HS-27A (cell line): ENCODE measurements at regions not wholly inside any gene's neighbourhood (a gene's known extent, or its start where the extent isn't known, plus 50 kb on each side); places are given as distances from the start of the nearest gene placed in this dataset.

Source experiments
- DNase-seq: peaks from one replicate; pipeline ENCODE4 v3.0.0-alpha.2; 2012; ENCODE audit warnings: low read depth, missing footprints

DNA sequence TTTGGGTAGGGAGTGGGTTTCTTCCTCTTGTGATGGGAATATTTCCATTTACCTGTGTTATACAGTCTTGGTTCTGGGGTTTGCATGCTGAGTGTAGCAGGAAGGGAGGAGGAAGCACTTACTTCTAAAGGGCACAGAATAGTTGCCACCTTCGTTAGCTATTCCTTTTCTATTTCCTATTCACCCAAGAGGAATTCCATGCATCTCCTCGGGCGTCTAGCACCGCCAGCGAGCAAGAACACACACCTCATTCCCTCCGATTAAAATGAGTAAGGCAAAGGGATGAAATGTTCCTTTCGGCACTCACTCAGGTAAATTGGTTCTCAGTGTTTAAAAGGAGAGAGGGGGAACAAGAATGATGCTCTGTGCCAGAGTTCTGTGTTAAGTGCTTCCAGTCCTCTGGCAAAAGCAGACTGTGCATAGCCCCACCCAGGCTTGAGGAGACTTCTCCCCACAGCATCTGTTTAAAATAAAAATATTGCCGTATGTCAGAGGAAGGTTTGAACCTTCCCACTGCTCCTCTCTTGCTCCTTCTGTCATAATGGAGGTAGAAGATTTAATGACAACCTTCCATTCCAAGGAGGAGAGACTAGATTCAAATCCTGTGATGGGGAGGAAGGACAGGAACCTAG is 351.4 kb downstream of the PTTG2 start:
- no peak for DNase-seq

DNA sequence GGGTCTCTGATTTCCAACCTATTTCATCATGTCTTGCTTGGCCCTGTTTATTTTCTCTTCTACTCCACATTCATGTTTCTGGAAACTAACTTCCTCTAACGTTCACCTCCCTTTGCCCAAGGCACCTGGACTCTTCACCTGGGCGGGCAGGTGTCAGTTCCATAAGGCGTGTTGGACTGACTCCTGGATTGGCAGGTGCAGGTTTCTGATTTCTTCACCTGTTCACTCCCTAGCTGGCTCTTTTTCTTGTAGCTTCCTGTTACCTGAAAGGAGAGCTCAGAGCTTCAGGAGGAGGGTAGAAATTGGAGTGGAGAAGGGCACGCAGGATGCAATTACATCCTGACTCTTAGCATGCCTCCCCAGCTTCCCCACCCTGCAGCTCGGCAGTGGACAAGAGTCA is 350.8 kb upstream of the KLF3 start:
- DNase-seq: no peak

DNA sequence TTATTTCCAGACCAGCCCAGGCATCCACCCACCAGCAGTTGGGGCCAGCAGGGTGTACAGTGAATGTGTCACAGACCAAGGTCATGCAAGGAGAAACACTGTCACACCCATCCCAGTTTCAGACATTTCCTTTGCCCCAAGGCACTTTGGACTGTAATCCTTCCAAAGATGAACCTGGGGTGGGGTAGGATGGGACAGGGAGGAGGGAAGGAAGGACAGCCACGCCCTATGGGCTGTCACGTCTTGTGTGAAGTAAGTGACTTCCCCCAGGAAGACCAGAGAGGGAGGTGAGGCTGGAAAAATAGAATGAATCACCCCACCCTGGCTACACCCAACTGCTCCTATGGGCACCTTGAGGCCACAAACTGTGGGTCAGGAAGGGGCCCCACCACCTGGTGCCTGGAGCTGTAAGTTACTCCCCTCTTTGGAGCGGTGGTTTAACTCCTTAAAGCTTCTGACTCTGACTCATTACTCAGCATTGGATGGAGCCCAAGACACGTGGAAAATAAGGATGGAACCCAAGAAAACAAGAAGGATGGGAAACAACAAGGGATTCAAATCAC is 349.9 kb upstream of the KLF3 start:
- no peak for DNase-seq

DNA sequence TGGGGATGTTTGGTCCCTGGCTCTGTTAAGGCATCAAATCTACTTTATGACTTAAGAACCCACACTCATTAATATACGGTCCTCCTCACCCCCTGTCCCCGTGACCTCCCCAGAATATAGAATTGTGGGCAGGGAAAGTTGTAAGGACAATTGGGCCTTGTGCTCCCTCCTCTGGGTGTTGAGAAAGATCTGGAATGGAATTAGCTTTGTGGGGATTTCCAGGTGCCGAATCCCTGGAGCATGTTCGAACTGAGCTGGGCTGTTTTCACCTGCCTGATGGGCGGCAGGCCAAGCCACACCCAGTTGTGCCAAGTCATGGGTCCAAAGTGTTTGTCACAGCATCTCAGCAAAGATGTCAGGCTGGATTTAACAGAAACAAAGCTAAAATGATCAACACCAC is 349.3 kb upstream of the KLF3 start:
- no peak for DNase-seq

DNA sequence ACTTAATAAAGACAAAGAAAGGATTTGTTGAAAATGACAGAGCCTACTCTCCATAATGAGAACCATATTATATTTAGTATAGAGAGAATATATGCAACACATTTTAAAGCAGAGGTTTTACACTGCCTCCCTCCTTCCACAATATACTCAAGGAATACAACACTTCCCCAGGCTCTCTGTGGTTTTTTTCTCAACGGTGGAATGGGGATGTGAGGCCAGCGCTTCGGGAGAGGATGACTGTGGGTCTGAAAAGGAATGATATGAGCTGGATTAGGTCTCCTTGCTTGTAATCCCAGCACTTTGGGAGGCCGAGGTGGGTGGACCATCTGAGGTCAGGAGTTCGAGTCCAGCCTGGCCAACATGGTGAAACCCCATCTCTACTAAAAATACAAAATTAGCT is 348.7 kb upstream of the KLF3 start:
- DNase-seq: no peak

DNA sequence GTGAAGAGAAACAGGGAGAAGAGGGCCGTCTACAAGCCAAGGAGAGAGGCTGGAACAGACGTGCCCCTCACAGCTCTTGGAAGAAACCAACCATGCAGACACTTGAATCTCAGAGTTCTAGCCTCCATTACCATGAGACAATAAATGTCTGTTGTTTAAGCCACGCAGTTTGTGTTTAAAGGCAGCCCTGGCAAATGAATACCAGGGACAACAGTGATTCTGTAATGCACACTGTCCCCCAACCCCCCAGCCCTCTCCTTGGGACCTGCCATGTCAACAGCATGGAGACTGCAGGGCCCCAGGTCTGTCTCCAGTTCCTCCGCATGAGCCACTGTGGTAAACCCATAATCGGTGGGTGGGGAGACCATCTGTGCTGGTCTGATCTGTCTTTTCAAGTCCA is 348.0 kb upstream of the KLF3 start:
- DNase-seq: no peak

DNA sequence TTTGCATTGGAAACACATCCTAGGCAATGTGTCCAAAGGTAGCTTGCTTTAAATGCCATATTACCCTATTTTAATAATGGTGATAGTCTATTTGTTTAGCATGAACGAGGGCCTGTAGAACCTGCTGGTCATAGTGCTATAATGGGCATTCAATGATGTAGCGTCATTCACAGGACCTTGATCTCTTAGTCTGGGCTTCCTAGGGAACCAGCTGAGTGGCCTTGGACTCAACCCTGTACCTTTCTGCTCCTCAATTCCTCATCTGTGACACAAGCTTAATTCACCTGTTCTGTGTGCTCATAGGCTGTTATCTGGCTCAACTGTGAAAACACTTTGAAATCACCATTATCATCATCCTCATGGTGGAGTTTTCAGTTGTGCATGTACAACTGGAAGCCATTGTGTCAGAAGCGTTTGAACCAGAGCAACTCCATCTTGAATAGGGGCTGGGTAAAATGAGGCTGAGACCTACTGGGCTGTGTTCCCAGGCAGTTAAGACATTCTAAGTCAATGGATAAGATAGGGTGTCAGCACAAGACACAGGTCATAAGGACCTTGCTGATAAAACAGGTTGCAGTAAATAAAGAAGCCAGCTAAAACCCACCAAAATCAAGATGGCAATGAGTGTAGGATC is 346.8 kb upstream of the KLF3 start:
- no peak for DNase-seq

DNA sequence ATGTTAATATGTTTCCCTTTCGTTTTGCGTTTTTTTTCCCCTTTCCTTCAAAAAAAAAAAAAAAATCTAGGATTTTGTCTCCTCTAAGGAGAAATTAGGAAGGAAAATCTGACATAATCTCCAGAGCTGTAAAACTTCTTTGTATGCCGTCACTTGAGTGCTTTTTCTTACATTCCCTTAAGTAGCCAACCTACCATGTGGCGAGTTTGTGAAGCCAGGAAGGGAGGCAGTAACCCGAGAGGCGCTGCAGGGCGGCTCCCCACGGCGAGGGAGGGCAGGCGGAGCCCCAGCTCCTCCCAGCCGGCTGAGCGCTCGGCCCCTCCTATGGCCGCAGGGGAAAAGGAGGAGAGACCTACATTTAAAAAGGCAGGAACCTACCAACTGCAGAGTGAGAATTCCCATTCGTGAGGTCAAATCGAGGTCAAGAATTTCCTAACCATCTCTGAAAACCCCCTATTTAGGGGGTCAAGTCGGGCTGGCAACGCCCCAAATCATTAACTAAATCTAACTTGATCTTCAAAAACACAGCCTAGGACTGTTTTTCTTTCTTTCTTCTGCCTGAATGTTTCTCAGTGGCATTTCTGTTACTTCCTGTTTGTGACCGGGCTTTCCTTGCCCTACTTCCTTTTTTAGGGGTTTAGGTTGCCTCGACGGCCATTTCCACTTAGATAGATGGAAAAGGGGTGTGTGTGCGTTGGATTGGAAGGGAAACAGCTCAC is 345.1 kb upstream of the KLF3 start:
- peak; percentile 68 for DNase-seq

DNA sequence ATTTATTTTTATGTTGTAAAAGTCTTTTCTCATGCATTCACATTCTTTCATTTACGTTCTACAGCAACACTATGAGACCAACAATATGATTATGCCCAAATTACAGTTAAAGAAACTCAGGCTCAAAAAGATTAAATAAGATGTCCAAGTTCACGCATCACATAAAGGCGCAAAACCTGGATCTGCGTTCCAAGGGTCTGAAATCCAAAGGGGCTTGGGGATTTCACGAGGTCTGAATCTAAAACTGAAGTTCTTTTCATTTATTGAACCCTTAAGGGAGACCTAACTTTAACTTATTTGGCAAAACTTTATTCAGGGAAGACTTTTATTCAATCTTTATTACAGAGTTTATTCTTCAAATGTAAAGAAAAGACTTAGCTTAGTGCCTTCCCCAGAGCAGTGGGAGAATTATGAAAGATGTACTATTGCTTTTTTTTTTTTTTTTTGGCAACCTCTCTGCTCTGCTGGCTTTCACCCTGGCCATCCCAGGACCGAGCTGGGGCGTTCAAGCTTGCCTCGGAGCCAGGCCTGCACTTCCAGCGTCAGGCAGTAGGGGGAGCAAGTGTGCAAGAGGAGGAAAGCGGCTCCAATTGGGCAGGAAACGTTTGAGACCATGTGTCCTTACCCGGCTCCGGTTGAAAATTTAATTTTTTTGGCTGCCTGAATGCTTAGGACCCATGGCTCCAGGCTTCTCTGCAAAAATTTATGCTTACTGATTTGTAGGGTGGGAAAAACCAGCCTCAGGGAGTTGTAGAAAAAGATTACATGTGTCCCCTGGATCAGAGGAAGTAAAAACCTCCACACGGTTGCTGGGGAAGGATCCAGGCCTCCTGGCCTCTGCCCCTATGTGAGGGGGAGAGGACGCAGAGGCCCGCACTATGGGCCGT is 344.3 kb upstream of the KLF3 start:
- peak; percentile 74 for DNase-seq

DNA sequence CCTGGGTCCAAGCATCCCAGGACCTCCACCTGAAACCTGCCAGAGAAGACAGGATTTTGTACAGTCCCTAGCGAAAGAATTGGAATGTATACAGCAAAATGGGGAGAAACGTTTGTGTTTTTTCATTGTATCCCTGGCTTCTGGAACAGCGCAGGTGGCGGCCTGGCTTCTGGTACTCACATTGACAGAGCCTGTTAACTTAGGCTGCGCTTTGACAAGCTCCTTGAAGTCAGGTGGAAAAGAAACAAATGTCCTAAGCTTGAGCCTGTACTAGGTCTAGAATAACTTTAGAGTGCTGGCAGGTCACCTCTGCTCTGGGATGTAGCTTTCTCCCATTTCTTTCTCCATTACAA is 343.7 kb upstream of the KLF3 start:
- no peak for DNase-seq

DNA sequence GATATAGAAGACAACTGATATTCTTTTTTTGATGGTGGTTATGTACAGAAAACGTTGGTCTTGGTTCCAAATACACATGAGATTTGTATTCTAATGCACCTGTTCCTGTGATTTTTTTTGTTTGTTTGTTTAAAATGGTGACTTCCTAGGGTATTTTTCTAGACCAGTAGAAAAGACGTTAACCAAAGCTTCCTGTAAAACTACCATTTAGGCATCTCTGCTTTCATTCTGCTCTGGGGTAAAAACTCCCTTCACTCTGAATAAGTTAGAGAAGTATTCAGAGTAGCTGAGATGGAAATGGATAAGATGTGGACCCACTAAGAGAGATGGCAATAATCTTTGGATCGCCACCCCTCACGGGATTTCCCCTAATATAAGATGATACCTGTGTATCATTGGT is 343.2 kb upstream of the KLF3 start:
- no peak for DNase-seq

DNA sequence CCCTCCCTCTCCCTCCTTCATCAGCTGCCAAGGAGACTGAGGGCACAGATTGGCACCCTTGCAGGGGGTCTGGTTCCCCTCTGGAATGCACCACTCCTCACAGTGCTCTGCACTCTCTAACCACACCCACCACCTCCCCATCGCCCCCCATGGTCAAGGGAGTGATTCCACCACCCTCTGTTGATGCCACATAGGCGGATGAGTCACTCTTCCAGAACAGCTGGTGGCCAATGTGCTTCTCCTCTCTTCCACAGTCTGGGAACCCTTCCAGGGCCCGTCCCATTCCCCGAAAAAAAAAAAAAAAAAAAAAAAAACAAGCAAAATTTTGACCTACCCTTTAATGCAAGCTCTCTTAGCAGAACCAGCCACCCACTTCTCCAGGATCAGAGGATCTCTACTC is 341.3 kb upstream of the KLF3 start:
- peak; percentile 62 for DNase-seq

DNA sequence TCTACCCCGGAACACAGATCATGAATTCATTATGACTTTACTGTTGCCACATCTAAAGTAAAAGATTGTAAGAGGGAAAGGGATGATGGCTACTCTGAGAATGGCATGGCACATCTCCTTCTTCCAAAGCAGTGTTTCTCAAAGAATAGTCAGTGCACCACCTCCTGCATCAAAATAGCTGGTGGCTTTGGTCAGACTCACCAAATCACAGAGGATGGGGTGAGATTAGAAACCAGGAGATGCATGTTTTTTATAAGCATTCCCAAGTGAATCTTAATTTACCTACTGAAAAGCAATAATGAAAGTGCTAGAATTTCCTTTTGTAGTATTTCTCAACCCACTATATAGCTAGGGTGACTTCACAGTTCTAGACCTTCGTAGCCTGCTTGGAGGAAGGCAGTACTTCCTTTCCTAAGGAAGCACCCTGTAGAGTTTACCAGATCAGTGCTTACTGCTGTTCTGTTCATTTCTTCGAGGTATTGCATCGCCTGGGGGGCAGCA is 340.8 kb upstream of the KLF3 start:
- DNase-seq: no peak

DNA sequence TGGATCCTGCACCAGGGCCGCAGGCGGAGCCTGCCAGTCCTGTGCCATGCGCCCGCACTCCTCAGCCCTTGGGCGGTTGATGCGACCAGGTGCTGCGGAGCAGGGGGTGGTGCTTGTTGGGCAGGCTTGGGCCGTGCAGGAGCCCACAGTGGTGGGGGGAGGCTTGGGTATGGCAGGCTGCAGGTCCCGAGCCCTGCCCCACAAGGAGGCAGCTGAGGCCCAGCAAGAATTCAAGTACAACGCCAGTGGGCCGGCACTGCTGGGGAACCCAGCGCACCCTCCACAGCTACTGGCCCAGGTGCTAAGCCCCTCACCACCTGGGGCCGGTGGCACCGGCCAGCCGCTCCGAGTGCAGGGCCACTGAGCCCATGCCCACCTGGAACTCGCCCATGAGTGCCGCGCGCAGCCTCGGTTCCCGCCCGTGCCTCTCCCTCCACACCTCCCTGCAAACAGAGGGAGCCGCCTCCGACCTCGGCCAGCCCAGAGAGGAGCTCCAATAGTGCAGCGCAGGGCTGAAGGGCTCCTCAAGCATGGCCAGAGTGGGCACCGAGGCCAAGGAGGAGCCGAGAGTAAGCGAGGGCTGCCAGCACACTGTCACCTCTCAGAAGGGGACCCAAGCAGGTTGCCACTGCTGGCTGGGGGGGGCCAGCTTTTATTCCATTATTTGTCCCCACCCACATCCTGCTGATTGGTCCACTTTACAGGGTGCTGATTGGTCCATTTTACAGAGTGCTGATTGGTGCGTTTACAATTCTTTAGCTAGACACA is 339.0 kb upstream of the KLF3 start:
- no peak for DNase-seq

DNA sequence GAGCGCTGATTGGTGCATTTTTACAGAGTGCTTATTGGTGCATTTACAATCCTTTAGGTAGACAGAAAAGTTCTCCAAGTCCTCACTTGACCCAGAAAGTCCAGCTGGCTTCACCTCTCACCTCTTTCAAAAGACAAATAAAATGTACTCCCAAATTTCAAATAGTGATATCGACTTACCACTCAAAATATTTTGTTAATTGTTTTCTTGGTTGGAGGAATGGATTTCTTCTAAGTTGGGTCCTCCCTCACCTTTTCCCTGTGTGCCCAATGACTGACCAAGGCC is 338.4 kb upstream of the KLF3 start:
- DNase-seq: no peak

DNA sequence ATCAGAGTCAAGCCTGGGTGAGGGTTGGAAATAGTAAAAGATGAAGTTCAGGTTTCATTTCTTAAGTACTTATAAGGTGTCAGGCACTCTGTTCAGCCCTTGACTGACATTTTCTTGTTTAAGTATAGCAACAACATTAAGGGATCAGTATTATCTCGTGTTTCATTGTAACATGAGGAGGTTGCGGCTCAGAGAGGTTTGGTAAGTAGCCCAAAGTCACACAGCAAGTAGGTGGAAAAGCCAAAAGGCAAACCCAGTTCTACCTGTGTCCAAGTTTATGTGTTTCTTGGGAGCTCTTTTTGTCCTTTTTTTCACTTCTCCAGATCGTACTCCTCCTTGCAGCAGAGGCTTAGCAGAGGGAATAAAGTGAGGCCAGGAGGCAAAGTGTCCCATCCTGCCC is 337.5 kb upstream of the KLF3 start:
- no peak for DNase-seq

DNA sequence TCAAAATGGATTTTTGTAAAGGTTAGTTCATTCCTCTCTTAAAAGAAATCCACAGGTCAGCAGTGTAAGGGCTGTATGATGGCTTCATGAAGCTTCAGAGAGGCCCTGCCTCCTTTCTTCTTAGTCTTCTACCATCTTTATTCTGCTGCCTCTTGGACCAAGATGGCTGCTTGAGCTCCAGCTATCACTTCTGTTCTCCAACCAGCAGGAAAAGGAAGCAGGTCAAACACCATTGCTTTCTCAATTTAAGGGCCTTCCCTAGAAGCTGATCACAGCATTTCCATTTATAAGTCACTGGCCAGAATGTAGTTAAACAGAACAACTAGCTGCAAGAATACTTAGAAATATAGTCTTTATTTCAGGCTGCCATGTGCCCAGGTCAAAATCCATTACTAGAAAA is 336.8 kb upstream of the KLF3 start:
- no peak for DNase-seq

DNA sequence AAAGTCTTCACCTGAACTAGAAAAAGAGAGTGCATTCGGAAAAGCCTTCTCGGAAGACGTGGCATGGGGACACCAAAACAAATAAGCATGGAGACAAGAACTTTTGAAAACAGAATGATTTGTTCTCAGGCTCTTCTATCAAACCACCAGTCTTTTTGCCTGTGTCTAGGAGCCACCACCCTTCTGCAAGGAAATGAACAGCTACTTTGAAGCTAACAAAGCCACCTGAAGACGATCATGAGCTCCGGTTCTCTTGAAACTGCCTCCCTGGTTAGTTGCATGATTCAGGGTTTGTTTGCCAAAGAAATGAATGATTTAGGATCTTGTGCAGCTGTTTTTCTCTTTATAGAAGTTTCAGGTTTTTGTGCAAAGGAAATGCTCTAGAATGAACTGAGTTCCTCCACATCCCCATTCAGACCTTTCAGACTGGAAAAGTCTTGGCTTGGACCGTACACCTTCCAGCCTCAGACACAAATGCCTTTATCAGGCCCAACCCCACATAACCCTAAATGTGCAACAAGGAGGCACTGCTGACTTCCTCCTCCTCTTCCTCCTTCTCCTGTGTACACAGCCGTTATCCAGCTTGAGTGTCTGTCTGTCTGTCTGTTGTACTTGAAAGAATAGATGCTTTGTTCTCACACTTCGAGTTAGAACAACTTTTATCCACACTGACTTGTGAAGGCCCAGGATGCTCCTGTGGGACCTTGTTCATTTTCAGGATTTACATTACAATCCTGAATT is 334.8 kb upstream of the KLF3 start:
- DNase-seq: no peak

DNA sequence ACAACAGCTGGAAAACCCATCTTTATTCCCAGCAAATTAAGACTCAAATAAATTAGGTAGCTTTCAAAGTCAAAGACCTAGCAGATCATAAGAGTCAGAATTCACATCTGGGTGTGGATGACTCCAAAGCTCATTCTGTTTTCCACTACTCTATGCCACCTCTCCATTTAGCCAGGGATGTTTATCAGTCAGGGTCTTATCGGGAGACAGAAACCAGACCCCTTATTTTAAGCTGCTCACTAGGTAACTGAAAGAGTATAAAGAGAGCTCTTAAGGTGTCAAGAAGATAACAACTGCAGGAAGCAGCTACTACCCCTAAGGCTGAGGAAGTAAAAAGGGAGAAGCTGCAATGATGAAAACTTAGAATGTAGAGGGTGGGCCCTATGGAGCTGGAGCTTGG is 333.7 kb upstream of the KLF3 start:
- no peak for DNase-seq

DNA sequence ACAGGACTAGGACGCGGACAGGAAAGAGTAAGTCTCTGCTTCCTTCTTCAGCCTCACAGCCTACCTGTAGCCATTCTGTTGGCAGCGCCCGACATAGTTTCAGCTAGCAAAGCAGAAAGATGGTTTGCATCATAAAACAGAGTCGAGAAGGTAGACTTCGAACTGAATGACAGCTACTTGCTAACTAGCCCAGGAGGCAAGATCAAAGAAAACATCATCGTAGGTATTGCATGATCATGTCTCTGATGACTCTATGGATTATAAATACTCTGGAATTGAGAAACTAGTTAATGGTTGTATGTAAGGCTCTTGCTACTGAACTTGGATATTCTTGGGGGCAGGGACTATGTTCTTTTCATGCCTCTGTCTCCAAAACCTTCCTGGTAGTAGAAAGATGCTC is 333.1 kb upstream of the KLF3 start:
- DNase-seq: no peak

DNA sequence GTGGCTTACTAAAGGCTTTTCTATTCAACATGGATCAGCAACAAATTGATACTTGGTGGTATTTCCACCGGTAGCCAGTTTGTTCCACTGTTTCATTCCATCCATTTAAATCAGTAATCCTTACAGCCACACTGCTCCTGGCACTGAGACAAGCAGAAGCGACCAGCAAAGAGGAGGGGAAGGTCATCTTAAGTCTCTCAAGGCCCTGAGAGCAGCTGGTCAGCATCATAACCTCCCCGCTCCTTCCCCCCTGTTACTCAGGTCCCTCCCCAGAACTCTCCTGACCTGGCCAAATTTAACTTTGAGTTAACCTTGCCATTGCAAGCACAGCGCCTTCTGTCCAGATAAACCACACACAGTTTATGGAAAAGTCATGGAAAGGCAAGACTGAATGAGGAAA is 331.3 kb upstream of the KLF3 start:
- no peak for DNase-seq
